ENCODE measurements at regions not wholly inside any gene's neighbourhood (a gene's known extent, or its start where the extent isn't known, plus 50 kb on each side); places are given as distances from the start of the nearest gene placed in this dataset.

GRCh38 chr13:83365723-83366122 lies 516.6 kb downstream of the SLITRK1 start:
- intact Hi-C loops (cut with DNase I), result no loop called here
- no peak for DNase-seq

- intact Hi-C loops (cut with DNase I), result no loop called here
- DNase-seq, result no peak
These were observed 527.2 kb downstream of the SLITRK1 start for GRCh38 chr13:83355041-83355440.

DNA sequence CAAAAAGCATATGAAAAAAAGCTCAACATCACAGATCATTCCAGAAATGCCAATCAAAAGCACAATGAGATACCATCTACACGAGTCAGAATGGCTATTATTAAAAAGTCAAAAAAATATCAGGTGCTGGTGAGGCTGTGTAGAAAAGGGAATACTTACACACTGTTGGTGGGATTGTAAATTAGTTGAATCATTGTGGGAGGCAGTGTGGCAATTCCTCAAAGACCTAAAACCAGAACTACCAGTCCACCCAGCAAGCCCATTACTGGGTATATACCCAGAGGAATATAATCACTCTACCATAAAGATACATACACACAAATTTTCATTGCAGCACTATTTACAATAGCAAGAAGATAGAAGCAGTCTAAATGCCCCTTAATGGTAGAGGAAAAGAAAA lies 529.9 kb downstream of the SLITRK1 start:
- DNase-seq, result no peak
- intact Hi-C loops (cut with DNase I), result no loop called here

DNA sequence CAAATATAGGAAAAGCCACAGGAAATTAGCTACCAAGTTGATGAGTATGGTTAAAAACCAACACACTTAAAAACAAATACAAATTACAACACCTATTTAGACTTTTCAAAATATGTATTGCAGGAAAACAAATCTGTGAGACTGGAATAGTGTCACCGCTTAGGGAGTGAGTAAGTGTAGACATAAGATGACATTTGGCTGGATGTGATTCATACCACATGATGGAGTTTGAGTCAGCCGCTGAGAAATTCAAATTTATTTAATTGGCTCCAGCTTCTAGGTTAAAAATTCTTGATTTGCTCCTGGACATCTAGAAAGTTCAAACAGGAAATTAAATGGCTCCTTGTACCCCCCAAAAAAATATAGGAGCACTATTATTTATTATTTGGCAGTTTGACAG lies 531.7 kb downstream of the SLITRK1 start:
- no peak for DNase-seq
- intact Hi-C loops (cut with DNase I), result no loop called here

- intact Hi-C loops (cut with DNase I), result no loop called here
These were observed 537.8 kb downstream of the SLITRK1 start for GRCh38 chr13:83344518-83344917.

GRCh38 chr13:83340170-83340569 lies 542.1 kb downstream of the SLITRK1 start:
- intact Hi-C loops (cut with DNase I), result no loop called here
- no peak for DNase-seq

More at GRCh38 chr13:83344518-83344917, 537.8 kb downstream of the SLITRK1 start:
- no peak for DNase-seq

DNA sequence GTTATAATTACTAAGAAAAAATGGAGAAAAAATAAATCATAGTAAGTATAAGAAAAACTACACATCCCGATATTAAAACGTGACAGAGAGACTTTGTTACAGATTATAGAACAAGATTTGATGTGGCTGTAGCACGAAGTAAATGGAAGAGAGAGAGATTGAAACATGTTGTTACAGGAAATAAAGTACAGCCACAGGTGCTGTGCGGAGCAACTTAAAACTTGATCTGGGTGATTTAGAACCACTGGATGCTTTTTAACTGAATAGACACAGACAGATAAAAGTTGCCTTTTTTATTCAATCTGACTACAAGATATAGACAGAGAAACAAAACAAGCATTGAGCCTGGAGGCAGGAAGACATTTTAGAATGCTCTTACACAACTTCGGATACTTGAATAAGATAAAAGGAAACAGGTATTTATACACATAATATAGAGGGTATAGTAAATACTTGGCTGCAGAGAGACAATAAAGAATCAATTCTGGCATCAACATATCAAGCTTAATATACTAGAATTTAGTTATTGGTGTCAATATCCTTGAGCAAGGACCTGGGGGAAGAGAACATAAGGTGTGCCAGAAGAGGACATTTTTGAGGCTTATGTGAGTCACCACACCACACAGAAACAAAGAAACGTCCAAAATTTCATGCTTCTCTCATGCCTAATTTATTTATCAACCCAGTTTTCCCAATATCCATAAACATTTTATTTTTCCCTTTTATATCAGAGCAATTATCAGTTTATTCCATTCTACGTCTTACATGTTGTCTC lies 548.5 kb downstream of the SLITRK1 start:
- no peak for DNase-seq
- intact Hi-C loops (cut with DNase I), result no loop called here

DNA sequence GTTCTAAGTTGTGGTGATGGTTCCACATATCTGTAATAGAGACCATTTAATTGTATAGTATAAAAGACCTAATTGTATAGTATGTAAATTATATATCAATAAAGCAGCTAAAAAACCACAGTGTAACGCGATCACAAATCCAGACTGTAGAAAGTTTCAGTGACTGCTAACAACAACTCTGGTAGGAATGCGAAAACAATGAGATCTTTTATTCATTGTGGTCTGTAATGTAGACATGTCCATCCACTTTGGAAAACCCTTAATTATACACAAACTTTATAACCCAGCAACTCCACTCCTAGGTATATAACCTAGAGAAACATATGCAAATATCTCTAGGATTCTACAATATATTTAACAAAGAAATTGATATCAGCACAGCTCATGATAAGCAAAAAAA lies 549.5 kb downstream of the SLITRK1 start:
- intact Hi-C loops (cut with DNase I), result no loop called here
- DNase-seq, result no peak

GRCh38 chr13:83327091-83327490 lies 555.2 kb downstream of the SLITRK1 start:
- intact Hi-C loops (cut with DNase I), result no loop called here
- DNase-seq, result no peak

DNA sequence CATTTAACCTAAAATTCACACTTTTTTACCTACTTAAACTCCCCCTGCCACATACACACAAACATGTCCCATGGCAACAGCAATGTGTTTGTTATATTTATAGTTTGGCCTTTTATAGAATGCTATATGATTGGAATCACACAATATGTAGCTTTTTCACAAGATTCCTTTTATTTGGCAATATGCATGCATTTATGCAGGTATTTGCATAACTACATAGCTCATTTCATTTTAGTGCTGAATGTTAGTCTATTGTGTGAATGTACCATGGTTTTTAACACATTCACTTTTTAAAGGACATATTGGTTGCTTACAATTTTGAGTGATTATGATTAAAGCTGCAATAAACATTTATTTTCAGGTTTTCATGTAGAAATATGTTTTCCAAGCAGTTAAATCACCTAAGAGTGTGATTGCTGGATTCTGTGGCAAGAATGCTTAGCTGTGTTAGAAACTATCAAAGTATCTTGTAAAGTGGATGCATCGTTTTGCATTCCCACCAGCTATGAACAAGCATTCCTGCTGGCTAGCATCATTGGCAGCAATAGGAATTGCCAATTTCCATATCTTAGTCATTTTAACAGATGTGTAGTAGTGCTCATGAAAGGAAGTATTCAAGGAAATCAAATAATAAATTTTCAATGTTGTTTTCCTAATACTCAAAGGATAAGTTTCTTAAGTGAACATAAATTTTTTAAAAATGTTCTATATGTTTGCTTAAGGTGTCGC lies 557.0 kb downstream of the SLITRK1 start:
- intact Hi-C loops (cut with DNase I), result no loop called here
- DNase-seq, result no peak

- intact Hi-C loops (cut with DNase I), result no loop called here
- DNase-seq, result no peak
These were observed 570.2 kb downstream of the SLITRK1 start for GRCh38 chr13:83311886-83312577.

DNA sequence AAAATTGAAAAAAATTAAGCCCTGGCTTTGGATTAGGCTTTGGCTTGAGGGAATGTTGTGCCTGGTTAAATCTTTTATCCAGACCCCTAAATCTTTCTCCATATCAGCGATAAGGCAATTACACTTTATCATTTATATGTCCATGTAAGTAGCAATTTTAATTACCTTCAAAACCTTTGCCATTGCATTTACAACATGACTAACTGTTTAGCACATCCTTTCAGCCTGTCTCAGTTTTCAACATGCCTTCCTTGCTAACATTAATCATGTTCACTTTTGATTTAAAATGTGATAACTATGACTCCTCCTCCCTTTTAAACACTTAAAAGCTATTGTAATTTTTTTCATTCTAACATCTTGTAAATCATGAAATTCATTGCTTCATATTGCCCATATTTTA lies 583.7 kb downstream of the SLITRK1 start:
- no peak for DNase-seq
- intact Hi-C loops (cut with DNase I), result no loop called here

DNA sequence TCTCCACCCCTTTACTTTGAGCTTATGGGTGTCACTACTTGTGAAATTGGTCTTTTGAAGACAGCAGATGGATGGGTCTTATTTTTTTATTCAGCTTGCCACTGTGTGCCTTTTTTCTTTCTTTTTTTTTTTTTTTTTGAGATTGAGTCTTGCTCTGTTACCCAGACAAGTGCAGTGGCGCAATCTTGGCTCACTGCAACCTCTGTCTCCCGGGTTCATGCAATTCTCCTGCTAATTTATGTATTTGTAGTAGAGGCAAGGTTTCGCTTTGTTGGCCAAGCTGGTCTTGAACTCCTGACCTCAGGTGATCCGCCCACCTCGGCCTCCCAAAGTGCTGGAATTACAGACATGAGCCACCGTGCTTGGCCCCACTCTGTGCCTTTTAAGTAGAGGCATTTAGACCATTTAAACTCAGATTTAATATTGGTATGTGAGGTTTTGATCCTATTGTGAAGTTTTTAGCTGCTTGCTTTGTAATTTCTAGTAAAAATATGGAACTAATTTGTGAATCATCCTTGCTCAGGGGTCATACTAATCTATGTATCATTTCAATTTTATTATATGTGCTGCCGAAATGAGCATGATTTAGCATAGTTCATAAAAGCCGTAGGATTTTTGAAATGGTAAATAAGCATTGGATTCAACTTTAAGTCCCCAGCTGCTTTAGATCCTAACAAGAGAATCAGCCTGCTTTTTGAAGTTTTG lies 584.5 kb downstream of the SLITRK1 start:
- no peak for DNase-seq
- intact Hi-C loops (cut with DNase I), result no loop called here

GRCh38 chr13:83295686-83296085 lies 586.6 kb downstream of the SLITRK1 start:
- no peak for DNase-seq
- intact Hi-C loops (cut with DNase I), result no loop called here

DNA sequence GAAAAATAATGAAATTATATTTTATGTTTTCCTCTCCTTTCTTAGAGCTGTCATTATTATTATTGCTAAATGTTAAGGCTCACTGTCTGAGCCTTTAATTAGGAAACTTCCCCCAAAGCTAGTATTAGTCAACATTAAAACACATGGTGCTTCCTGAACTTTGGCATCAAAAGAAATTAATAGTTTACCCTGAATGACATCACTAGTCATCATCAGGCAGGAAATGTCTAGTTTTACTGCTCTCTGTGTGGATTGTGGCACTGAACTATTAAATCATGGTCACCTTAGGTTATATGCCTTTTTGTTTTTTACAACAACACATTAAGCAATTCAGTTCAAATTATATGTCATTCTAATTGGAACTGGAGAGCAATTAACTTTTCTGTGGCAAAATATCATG lies 595.5 kb downstream of the SLITRK1 start:
- no peak for DNase-seq

GRCh38 chr13:83281654-83282053 lies 600.6 kb downstream of the SLITRK1 start:
- intact Hi-C loops (cut with DNase I), result no loop called here
- DNase-seq, result no peak

More for the DNA sequence above, 595.5 kb downstream of the SLITRK1 start:
- intact Hi-C loops (cut with DNase I), result no loop called here

DNA sequence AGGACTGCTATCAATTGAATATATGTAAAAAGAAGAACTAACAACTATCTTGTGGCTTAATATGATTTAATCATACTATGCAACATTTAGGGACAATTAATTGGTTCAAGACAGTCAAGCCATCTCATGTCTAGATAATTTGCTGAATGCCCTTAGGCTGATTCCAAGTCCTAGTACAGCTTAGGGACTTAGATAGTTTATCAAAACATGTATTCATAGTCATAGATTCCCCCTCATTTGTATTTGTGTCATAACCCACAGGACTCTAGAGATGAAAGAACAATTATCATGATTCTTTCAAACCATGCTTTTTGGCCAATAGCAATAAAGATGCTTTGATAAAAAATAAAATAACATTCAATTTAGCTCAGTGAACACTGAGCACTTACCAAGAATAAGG lies 607.6 kb downstream of the SLITRK1 start:
- no peak for DNase-seq
- intact Hi-C loops (cut with DNase I), result no loop called here

- DNase-seq, result no peak
These were observed 609.5 kb downstream of the SLITRK1 start for GRCh38 chr13:83272652-83273240.

DNA sequence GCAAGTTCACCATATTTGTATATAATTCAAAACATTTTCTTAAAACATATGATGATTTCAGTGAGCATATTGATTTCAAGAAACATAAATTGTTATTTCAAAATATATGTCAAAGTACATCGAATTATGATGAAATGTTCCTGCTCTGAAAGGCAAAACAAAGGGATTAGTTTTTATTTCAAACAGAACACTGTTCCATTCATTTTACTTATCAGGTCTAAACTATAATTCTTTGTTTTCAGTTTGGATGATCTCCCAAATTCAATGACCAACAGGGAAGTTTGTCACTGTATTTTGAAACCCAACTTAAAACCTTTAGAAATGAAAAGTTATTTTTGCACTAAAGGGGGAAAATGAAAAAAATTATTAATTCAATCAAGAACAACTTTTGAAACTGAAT lies 610.2 kb downstream of the SLITRK1 start:
- DNase-seq, result no peak
- intact Hi-C loops (cut with DNase I), result no loop called here

More at GRCh38 chr13:83272652-83273240, 609.5 kb downstream of the SLITRK1 start:
- intact Hi-C loops (cut with DNase I), result no loop called here

DNA sequence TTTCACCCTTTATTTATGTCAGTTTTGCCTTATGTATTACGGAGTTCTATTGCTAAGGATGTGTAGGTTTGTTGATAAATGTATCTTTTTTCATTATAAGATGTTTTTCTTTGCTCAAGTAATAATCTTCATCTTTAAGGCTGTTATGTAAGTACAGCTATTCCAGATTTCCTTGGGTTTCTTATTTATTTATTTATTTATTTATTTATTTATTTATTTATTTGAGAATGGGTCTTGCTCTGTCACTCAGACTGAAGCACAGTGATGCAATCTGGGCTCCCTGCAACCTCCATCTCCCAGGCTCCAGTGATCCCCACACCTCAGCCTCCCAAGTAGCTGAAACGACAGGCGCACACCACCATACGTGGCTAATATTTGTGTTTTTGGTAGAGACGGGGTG lies 617.0 kb downstream of the SLITRK1 start:
- intact Hi-C loops (cut with DNase I), result no loop called here
- DNase-seq, result no peak

Data from posterior cingulate gyrus (tissue), 11 donors.